Activated CD4-positive, alpha-beta T cell treated with anti-CD3 and anti-CD28 coated beads, Interleukin-10, Interleukin-2, amounts not matched to agents 100 ng/mL and 50 ng/mL, durations not matched to agents 16 hours and 8 hours (primary cell): ENCODE measurements at regions not wholly inside any gene's neighbourhood (a gene's known extent, or its start where the extent isn't known, plus 50 kb on each side); places are given as distances from the start of the nearest gene placed in this dataset.

Experiments
- DNase-seq: peaks from one replicate; pipeline ENCODE4 v3.0.0-alpha.2; 2020

- DNase-seq = no peak
Measured at GRCh38 chr6:169165561-169166300, 87.9 kb downstream of the THBS2 start.

DNA sequence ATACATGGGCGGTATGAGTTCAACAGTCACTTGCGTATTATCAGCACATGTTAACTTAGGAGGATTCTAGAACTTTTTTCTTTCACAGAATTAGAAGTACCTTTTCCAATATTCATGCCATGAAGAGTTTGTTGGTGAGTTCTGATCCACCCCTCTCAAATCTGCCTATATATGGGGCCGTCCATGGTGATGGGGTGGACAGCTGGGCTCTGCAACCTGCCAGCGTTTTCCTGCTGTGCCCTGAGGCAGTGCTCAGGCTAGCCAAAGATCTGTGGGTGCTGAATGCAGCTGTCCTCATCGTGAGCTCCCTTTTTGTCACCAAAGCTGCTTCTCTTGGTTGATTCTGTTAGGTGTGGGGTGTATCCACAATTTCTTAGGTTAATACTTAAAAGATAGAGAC lies 88.7 kb downstream of the THBS2 start:
- DNase-seq = no peak

- DNase-seq = no peak
Measured at GRCh38 chr6:169164451-169164850, 89.2 kb downstream of the THBS2 start.

DNA sequence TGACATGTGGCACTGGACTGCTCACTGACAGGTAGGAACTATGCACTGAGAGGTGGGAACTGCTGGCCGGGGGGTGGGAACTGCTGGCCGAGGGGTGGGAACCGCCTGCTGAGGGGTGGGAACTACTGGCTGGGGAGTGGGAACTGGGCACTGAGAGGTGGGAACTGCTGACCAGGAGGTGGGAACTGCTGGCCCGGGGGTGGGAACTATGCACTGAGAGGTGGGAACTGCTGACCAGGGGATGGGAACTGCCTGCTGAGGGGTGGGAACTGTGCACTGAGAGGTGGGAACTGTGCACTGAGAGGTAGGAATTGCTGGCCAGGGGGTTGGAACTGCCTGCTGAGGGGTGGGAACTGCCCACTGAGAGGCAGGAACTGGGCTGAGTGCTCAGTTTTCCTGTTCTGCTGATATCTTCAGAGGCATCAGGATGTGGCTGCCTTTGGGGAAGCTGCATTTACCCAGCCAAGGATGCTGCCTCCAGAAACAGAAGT lies 90.2 kb downstream of the THBS2 start:
- no peak for DNase-seq

DNA sequence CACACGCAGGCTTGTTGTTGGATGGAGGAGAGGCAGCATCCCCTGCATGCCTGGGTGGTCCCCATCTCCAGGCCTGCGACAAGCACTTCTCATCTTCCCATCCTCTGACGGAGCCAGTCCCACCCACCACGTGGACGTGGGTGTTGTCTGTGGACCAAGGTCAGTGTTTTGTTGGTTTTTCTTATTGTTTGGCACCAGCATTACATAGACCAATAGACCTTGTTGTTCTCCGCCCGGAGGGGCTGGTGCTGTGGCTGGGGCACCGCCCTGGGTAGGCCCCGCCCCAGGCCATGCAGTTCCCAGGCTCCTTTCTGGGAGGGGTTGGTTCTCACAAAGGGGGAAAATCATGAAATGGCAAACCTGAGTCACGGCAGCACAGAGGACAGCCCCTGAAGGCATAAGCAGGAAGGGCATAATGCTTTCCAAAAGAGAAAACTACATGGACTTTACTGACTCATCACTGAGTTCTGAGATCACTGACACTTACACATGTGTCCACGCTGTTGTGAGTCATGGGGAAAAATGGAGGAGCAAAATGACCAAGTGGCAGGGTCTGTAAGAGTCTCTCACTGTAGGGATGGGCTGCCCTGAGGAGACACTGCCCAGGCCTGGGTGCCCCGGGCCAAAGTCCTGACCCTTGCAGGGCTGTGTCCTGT lies 90.8 kb downstream of the THBS2 start:
- DNase-seq = no peak

DNA sequence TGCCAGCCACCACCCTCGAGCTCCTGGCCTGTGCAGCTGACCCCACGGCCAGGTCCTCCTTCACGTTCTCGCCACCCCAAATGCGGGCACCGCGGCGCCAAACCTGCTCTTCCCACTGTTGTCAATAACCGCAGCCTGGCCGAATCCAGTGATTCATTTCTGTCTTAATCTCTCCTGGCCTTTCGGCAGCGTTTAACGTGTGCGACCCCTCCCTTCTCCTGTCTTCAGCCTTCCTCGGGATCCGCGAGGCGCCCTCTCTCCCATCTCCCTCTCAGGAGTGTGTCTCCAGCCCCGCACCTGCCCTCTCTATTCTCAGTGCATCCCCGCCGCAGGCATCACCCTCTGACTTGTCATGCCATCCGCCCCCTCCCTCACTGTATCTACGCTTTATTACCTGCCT lies 91.4 kb downstream of the THBS2 start:
- no peak for DNase-seq

DNA sequence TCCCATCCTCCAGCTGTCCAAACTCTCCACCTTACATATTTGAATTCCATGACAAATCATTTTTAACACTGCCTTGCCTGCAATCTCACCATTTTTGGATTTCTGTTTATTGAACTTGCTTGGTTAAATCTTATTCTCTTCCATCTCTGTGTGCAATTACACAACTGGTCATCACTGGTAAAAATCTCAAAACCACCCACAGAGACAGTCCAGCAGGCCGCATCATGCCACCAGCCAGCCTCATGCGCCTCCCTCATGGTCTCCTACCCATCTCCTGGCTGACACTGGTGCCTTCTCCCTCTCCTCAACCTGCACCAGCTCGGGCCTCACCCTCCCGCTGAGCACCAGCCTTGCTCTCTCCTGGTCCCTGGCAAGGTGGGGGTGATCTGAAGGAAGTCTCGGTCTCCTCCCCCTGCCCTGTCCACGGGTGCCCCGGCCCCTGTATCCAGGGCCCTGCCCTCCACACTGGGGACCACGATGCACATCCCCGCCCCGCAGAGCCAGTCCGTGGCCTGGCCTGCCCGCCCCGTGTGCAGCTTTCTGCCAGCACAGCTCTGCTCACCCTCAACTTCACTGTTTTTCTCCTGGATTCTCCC lies 92.0 kb downstream of the THBS2 start:
- DNase-seq = no peak

DNA sequence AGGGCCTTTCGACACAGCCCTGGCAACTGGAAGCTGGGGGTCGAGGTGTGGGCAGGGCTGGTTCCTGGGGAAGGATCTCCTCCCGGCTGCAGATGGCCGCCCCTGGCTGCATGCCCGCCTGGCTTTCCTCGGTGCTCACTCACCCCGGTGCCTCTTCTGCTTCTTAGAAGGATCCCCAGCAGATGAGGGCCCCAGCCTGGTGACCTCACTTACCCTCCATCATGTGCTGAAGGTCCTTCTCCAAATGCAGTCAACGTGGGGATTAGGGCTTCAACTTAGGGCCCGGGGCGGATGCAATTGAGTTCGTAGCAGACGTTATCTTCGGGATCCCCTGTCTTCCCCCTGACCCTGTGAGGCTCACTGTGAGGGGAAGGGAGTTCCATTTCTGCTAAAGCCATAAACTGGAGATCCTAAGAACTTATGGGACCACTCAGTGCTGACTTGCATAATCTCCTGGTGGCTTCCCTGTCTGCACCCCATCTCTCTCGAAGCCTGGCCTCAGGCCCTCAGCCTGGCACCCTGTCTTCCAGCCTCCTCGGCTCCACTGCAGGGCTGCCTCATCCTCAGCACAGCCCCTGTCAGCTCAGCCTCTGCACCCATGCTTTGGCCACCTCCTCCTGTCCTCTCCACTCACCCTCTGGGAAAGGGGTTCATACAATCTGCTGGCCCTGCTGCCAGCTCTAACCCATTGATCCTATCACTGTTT lies 92.6 kb downstream of the THBS2 start:
- no peak for DNase-seq

DNA sequence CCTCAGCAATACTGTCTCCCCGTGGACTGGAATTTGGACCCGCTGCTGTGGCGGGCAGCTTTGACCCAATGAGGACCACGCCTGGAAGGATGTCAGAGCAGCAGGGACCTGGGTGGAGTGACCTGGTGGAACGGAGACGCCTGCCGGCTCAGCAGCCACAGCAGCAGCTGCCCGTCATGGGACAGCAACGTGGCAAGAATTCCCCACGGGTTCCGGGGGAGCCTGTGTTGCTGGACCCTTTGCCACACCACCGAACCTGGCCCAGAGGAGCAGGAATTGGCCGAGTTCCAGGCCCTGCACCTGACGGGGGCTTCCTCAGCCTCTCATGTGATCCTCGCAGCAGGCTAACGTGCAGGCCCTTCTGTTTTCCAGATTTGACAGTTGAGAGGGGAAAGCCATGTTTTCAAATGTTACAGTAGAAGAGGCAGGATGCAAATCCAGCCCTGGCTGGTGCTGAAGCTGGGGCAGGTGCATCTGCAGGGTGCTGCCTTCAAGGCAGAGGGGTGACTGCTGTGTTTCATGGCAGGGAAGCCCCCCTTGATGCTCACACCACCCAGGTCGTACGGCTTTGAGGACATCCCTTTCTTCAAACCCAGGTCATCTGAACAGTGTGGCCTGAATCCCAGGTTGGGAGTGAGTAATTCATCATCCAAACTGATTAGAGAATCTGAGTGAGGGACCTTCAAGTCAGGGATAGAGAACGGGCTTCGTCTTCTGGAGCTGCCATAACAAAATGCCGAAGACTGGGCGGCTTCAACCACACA lies 93.4 kb downstream of the THBS2 start:
- no peak for DNase-seq

GRCh38 chr6:169159331-169159730 lies 94.3 kb downstream of the THBS2 start:
- DNase-seq = no peak

GRCh38 chr6:169158691-169159090 lies 95.0 kb downstream of the THBS2 start:
- no peak for DNase-seq

GRCh38 chr6:169158174-169158573 lies 95.5 kb downstream of the THBS2 start:
- no peak for DNase-seq

DNA sequence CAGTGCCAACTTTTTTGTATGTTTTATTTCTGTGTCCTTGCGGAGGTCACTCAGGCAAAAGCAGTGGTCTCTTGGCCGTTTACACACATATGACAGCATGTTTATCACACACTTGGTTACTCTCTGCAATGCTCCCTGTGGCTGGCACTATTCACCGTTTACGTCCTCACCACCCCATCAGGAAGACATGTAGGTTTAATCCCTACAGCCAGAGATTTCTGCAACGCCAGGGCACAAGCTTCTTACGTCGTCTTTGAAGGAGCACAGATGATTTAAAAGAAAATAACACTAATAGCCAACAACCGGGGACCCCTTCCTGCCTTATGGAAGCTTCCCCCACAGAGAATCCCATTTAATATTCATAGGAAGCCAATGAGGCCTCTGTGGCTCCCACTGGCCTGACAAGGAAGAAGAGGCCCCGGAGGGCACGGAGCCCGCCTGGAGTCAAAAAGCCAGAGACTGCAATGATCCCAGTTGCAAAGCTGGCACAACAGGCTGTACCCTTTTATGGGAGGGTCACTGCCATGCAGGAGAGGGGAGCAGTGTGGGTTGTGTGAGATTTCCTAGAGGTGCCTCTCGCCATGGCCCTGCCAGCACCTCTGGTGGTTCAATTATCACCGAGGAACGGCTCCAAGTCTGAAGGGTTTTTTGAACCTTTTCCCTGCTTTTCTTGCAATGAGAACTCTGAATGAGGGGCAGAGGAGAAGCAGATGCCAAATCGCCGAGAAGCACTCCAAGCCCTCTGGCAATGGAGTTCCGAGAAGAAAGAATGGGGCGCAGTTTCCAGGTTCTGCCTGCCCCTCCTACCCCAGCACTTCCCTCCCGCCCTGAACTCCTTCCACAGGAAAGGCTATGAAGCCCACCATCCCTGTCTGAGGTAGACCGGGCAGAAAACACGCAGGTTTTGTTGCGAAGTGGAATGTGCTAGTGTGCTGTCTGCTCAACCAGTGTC lies 96.2 kb downstream of the THBS2 start:
- DNase-seq = no peak

- DNase-seq = no peak
Measured at GRCh38 chr6:169156793-169157147, 96.9 kb downstream of the THBS2 start.

DNA sequence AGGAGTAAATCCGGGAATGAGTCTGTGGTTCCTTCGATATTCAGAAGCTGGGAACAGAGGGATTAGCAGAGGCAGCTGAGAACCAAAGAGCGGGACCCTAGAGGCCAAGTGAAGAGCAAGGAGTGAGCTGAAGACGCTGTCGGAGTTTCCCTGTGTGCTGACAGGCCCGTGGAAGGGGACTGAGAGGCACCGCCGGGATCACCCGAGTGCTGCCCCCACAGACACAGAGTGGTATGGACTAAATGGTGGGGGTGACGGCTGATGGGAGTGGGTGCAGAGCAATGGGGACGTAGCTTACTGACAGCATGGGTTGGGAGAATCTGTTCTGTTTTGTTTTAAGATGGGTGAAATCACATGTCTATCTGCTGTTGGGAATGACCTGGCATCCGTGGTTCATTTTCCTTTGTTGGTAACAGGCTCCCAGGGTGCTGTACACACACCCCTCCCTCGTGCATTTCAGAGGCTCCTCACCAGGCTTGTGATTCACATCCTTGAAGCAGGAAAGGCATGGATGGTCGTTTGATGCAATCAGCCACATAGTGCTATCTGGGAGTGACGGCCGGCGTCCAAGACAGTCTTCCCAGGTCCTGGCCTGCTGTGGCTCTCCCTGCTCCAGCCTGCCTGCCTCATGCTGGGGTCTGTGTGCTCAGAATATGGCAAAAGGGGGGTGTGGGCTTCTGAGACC lies 97.4 kb downstream of the THBS2 start:
- DNase-seq = no peak

GRCh38 chr6:169155481-169155880 lies 98.2 kb downstream of the THBS2 start:
- no peak for DNase-seq

DNA sequence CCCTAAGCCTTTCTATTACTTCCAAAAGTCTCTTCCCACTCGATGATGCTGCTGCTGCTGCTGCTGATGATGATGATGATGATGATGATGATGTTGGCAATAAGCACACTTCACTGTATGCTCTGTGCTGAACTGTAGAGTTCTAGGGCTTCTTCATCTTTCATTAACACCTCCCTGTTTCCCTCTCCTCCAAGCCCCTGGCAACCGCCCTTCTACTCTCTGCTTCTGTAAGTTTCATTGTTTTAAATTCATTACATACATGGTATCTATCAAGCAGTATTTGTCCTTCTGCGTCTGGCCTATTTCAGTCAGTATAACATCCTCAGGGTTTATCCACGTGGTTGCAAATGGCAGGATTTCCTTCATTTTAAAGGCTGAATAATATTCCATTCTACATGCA lies 100.2 kb downstream of the THBS2 start:
- DNase-seq = no peak

GRCh38 chr6:169146521-169146920 lies 107.1 kb downstream of the THBS2 start:
- no peak for DNase-seq

- DNase-seq = no peak
Measured at GRCh38 chr6:169145991-169146501, 107.6 kb downstream of the THBS2 start.

DNA sequence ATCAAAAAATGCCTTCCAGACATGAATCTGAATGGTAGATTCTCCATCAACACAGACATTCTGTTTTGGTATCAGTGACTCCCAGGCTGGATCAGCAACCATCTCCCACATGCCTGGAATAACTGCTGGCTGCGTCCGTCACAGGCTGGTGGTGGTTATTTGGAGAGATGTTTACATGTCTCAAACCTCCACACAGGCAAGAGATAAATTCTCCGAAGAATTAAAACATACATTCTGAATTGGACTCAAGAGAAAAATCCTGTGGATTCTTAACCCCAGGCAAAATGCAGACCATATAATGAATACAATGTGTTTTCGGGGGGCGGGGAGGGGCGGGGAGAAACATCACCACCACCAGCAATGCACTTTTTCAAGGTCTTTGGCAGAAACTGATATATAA lies 108.2 kb downstream of the THBS2 start:
- no peak for DNase-seq

- no peak for DNase-seq
Measured at GRCh38 chr6:169144356-169144755, 109.3 kb downstream of the THBS2 start.
